Parathyroid adenoma (tissue), 2 donors: ENCODE measurements at regions not wholly inside any gene's neighbourhood (a gene's known extent, or its start where the extent isn't known, plus 50 kb on each side); places are given as distances from the start of the nearest gene placed in this dataset.

Source experiments
- H2AFZ ChIP-seq: fragments of 300-600 bp; sonication (generic); one replicate; pipeline ENCODE4 v1.7.0; 2017; ENCODE audit warnings: antibody characterized with exemption, mild to moderate bottlenecking
- H3K27ac ChIP-seq: fragments of 300-600 bp; sonication (generic); one replicate; pipeline ENCODE4 v1.7.0; 2017
- H3K27me3 ChIP-seq: fragments of 300-600 bp; sonication (generic); one replicate; pipeline ENCODE4 v1.7.0; 2017; ENCODE audit warnings: low read length; ENCODE audit not compliant: control insufficient read depth, insufficient read depth
- H3K36me3 ChIP-seq: fragments of 300-600 bp; sonication (generic); one replicate; pipeline ENCODE4 v1.7.0; 2017; ENCODE audit warnings: low read length; ENCODE audit not compliant: control insufficient read depth, insufficient read depth
- H3K4me1 ChIP-seq: fragments of 300-600 bp; sonication (generic); one replicate; pipeline ENCODE4 v1.7.0; 2017; ENCODE audit warnings: control low read depth
- H3K4me2 ChIP-seq: fragments of 300-600 bp; sonication (generic); one replicate; pipeline ENCODE4 v1.7.0; 2017; ENCODE audit warnings: low read length
- H3K4me3 ChIP-seq: fragments of 300-600 bp; sonication (generic); one replicate; pipeline ENCODE4 v1.7.0; 2017; ENCODE audit warnings: low read depth, low read length
- H3K79me2 ChIP-seq: fragments of 300-600 bp; sonication (generic); one replicate; pipeline ENCODE4 v1.7.0; 2017; ENCODE audit warnings: control low read depth
- H3K9ac ChIP-seq: fragments of 300-600 bp; sonication (generic); one replicate; pipeline ENCODE4 v1.7.0; 2017; ENCODE audit warnings: mild to moderate bottlenecking
- H3K9me3 ChIP-seq: fragments of 300-600 bp; sonication (generic); one replicate; pipeline ENCODE4 v1.7.0; 2017; ENCODE audit warnings: low read length; ENCODE audit not compliant: control insufficient read depth
- TF ChIP-seq, protein P1 (sequence below): fragments of 300-600 bp; sonication (generic); IDR thresholded peaks from one replicate; pipeline ENCODE4 v1.7.0; 2017; ENCODE audit warnings: antibody characterized with exemption, mild to moderate bottlenecking
- donor health status: primary hyperparathyroidism.

- Histone ChIP-seq H3K4me2 (no peak overlapping the region), H3K9ac (no peak overlapping the region), H3K27me3 (no peaks in the 10 kb centered on the region), H3K4me3 (no peak overlapping the region), H3K27ac (no peak overlapping the region), H3K9me3 (no peaks in the 10 kb centered on the region), H3K36me3 (no peaks in the 10 kb centered on the region), H3K4me1 (no peaks in the 10 kb centered on the region), H3K79me2 (no peaks in the 10 kb centered on the region), H2AFZ (no peak overlapping the region)
- TF ChIP-seq, protein P1, sequence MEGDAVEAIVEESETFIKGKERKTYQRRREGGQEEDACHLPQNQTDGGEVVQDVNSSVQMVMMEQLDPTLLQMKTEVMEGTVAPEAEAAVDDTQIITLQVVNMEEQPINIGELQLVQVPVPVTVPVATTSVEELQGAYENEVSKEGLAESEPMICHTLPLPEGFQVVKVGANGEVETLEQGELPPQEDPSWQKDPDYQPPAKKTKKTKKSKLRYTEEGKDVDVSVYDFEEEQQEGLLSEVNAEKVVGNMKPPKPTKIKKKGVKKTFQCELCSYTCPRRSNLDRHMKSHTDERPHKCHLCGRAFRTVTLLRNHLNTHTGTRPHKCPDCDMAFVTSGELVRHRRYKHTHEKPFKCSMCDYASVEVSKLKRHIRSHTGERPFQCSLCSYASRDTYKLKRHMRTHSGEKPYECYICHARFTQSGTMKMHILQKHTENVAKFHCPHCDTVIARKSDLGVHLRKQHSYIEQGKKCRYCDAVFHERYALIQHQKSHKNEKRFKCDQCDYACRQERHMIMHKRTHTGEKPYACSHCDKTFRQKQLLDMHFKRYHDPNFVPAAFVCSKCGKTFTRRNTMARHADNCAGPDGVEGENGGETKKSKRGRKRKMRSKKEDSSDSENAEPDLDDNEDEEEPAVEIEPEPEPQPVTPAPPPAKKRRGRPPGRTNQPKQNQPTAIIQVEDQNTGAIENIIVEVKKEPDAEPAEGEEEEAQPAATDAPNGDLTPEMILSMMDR = no peak
Observed at GRCh38 chr4:89586318-89586717, 250.6 kb downstream of the SNCA start.

- H3K27me3 ChIP-seq = no peaks in the 10 kb centered on the region
- H3K4me2 ChIP-seq = no peak overlapping the region
- no peaks in the 10 kb centered on the region for H3K36me3 ChIP-seq
- no peaks in the 10 kb centered on the region for H3K4me1 ChIP-seq
- no peaks in the 10 kb centered on the region for H3K79me2 ChIP-seq
- TF ChIP-seq, protein P1 = no peak
- no peak overlapping the region for H3K4me3 ChIP-seq
- H3K9ac ChIP-seq = no peak overlapping the region
- H2AFZ ChIP-seq = no peak overlapping the region
- no peaks in the 10 kb centered on the region for H3K9me3 ChIP-seq
- no peak overlapping the region for H3K27ac ChIP-seq
Observed at GRCh38 chr4:89582756-89583505, 254.0 kb downstream of the SNCA start.

GRCh38 chr4:89579771-89580170, 257.2 kb downstream of the SNCA start:
- no peak overlapping the region for H3K27ac ChIP-seq
- H3K36me3 ChIP-seq = no peaks in the 10 kb centered on the region
- no peaks in the 10 kb centered on the region for H3K27me3 ChIP-seq
- H2AFZ ChIP-seq = no peak overlapping the region
- TF ChIP-seq, protein P1 = no peak
- no peaks in the 10 kb centered on the region for H3K79me2 ChIP-seq
- no peak overlapping the region for H3K4me3 ChIP-seq
- no peak overlapping the region for H3K4me2 ChIP-seq
- no peaks in the 10 kb centered on the region for H3K4me1 ChIP-seq
- H3K9me3 ChIP-seq = no peaks in the 10 kb centered on the region
- no peak overlapping the region for H3K9ac ChIP-seq

DNA sequence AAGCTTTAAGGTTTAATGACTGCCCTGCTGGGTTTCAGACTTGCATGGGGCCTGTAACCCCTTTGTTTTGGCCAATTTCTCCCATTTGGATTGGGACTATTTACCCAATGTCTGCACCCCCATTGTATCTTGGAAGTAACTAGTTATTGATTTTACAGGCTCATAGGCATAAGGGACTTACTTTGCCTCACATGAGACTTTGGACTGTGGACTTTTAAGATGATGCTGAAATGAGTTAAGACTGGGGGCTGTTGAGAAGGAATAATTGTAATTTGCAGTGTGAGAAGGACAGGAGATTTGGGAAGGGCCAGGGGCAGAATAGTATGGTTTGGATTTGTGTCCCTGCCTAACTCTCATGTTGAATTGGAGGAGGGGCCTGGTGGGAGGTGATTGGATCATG, 260.7 kb downstream of the SNCA start:
- no peak overlapping the region for H3K4me2 ChIP-seq
- no peaks in the 10 kb centered on the region for H3K4me1 ChIP-seq
- no peaks in the 10 kb centered on the region for H3K79me2 ChIP-seq
- no peak overlapping the region for H3K9ac ChIP-seq
- no peaks in the 10 kb centered on the region for H3K9me3 ChIP-seq
- H3K27ac ChIP-seq = no peak overlapping the region
- TF ChIP-seq, protein P1 = no peak
- H3K4me3 ChIP-seq = no peak overlapping the region
- H3K36me3 ChIP-seq = no peaks in the 10 kb centered on the region
- H3K27me3 ChIP-seq = no peaks in the 10 kb centered on the region
- H2AFZ ChIP-seq = no peak overlapping the region

DNA sequence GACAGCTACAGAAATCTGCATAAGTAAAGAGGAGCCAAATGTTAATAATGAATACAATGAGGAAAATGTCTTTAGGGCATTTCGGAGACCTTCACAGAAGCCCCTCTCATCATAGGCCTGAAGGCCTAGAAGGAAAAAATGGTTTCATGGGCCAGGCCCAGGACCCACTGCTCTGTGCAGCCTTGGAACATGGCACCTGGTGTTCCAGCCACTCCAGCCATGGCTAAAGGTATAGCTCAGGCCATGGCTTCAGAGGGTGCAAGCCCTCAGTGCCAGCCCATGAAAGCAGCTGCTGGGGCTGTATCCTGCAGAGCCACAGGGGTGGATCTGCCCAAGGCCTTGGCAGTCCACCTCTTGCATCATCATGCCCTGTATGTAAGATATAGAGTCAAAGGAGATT, 261.1 kb downstream of the SNCA start:
- Histone ChIP-seq H3K9me3 (no peaks in the 10 kb centered on the region), H3K4me2 (no peak overlapping the region), H3K9ac (no peak overlapping the region), H3K36me3 (no peaks in the 10 kb centered on the region), H2AFZ (no peak overlapping the region), H3K4me3 (no peak overlapping the region), H3K27ac (no peak overlapping the region), H3K27me3 (no peaks in the 10 kb centered on the region), H3K79me2 (no peaks in the 10 kb centered on the region), H3K4me1 (no peaks in the 10 kb centered on the region)
- TF ChIP-seq, protein P1 = no peak
